Stimulated activated CD8-positive, alpha-beta memory T cell treated with anti-CD3 and anti-CD28 coated beads, Interleukin-15, amount 100 ng/mL, for 1 hour (primary cell): ENCODE measurements at regions not wholly inside any gene's neighbourhood (a gene's known extent, or its start where the extent isn't known, plus 50 kb on each side); places are given as distances from the start of the nearest gene placed in this dataset.

Source experiments
- DNase-seq: peaks from one replicate; pipeline ENCODE4 v3.0.0-alpha.2; 2020; ENCODE audit warnings: low read depth

- DNase-seq = no peak
Observed at GRCh38 chr13:44219577-44220548, 153.8 kb upstream of the SERP2 start.

- DNase-seq = no peak
Observed at GRCh38 chr13:44220948-44221347, 152.7 kb upstream of the SERP2 start.

- no peak for DNase-seq
Observed at GRCh38 chr13:44221657-44222056, 152.0 kb upstream of the SERP2 start.

GRCh38 chr13:44223770-44224444 lies 149.7 kb upstream of the SERP2 start:
- no peak for DNase-seq

GRCh38 chr13:44224450-44225149 lies 149.0 kb upstream of the SERP2 start:
- DNase-seq = no peak

GRCh38 chr13:44229371-44230030 lies 144.1 kb upstream of the SERP2 start:
- DNase-seq = no peak

GRCh38 chr13:44230071-44230470 lies 143.6 kb upstream of the SERP2 start:
- DNase-seq = no peak

- DNase-seq = no peak
Observed at GRCh38 chr13:44230736-44231135, 142.9 kb upstream of the SERP2 start.

GRCh38 chr13:44231786-44232516 lies 141.7 kb upstream of the SERP2 start:
- DNase-seq = no peak

- DNase-seq = no peak
Observed at GRCh38 chr13:44232774-44233173, 140.8 kb upstream of the SERP2 start.

- no peak for DNase-seq
Observed at GRCh38 chr13:44234566-44234965, 139.1 kb upstream of the SERP2 start.

GRCh38 chr13:44236370-44236769 lies 137.3 kb upstream of the SERP2 start:
- no peak for DNase-seq

GRCh38 chr13:44236801-44237207 lies 136.8 kb upstream of the SERP2 start:
- no peak for DNase-seq

GRCh38 chr13:44237276-44237767 lies 136.3 kb upstream of the SERP2 start:
- no peak for DNase-seq

GRCh38 chr13:44237881-44238421 lies 135.7 kb upstream of the SERP2 start:
- no peak for DNase-seq

GRCh38 chr13:44240611-44241145 lies 132.9 kb upstream of the SERP2 start:
- no peak for DNase-seq

- no peak for DNase-seq
Observed at GRCh38 chr13:44241638-44242037, 132.0 kb upstream of the SERP2 start.

- DNase-seq = no peak
Observed at GRCh38 chr13:44242766-44243165, 130.9 kb upstream of the SERP2 start.

- DNase-seq = no peak
Observed at GRCh38 chr13:44243198-44243857, 130.3 kb upstream of the SERP2 start.

- DNase-seq = no peak
Observed at GRCh38 chr13:44244288-44244687, 129.3 kb upstream of the SERP2 start.
